IMR-90 (cell line): ENCODE measurements at regions not wholly inside any gene's neighbourhood (a gene's known extent, or its start where the extent isn't known, plus 50 kb on each side); places are given as distances from the start of the nearest gene placed in this dataset.

ENCODE experiments used
- CTCF ChIP-seq: conservative IDR thresholded peaks from 2 replicates; pipeline ENCODE4 v1.5.1; 2012; ENCODE audit warnings: mild to moderate bottlenecking, low read depth, low read length, improper control_type of control experiment
- RAD21 ChIP-seq: IDR thresholded peaks from 2 replicates; pipeline ENCODE4 v1.6.1; 2012; ENCODE audit warnings: low read length, improper control_type of control experiment
- RFX5 ChIP-seq: IDR thresholded peaks from 2 replicates; pipeline ENCODE4 v1.8.0; 2012; ENCODE audit warnings: low read depth, mild to moderate bottlenecking, low read length, moderate library complexity

GRCh38 chr18:7373441-7373840 is 142.6 kb downstream of the LRRC30 start:
- no peak for TF ChIP-seq RFX5
- no peak for TF ChIP-seq RAD21
- TF ChIP-seq CTCF: no peak
